MM.1S (cell line): ENCODE measurements at regions not wholly inside any gene's neighbourhood (a gene's known extent, or its start where the extent isn't known, plus 50 kb on each side); places are given as distances from the start of the nearest gene placed in this dataset.

ENCODE experiments used
- DNase-seq: peaks from one replicate; pipeline ENCODE4 v3.0.0-alpha.2; 2015
- H2AFZ ChIP-seq: fragments of 300-600 bp; sonication (generic); 2 replicates; pipeline ENCODE4 v1.6.0; 2016; ENCODE audit warnings: antibody characterized with exemption, low read length
- H3F3A ChIP-seq: fragments of 300-600 bp; sonication (generic); 2 replicates; pipeline ENCODE4 v1.6.1; 2016; ENCODE audit warnings: mild to moderate bottlenecking, antibody characterized with exemption, low read length, moderate library complexity, mixed read lengths; ENCODE audit not compliant: insufficient read depth
- H3K27ac ChIP-seq: fragments of 300-600 bp; sonication (generic); 2 replicates; pipeline ENCODE4 v1.5.1; 2016; ENCODE audit warnings: mild to moderate bottlenecking, low read length
- H3K27me3 ChIP-seq: fragments of 300-600 bp; sonication (generic); replicated peaks from 2 replicates; pipeline ENCODE4 v1.6.0; 2016; ENCODE audit warnings: low read length; ENCODE audit not compliant: insufficient read depth
- H3K36me3 ChIP-seq: fragments of 300-600 bp; sonication (generic); replicated peaks from 2 replicates; pipeline ENCODE4 v1.6.1; 2016; ENCODE audit warnings: mild to moderate bottlenecking, low read length, mixed read lengths; ENCODE audit not compliant: insufficient read depth
- H3K4me1 ChIP-seq: fragments of 300-600 bp; sonication (generic); 2 replicates; pipeline ENCODE4 v1.6.1; 2016; ENCODE audit warnings: low read length, mixed read lengths
- H3K4me2 ChIP-seq: fragments of 300-600 bp; sonication (generic); 2 replicates; pipeline ENCODE4 v1.6.0; 2016; ENCODE audit warnings: low read depth, low read length
- H3K4me3 ChIP-seq: fragments of 300-600 bp; sonication (generic); 2 replicates; pipeline ENCODE4 v1.5.1; 2016; ENCODE audit warnings: low read length, mixed read lengths
- H3K79me2 ChIP-seq: fragments of 300-600 bp; sonication (generic); 2 replicates; pipeline ENCODE4 v1.6.1; 2016; ENCODE audit warnings: mixed run types, low read length, mixed read lengths
- H3K9ac ChIP-seq: fragments of 300-600 bp; sonication (generic); 2 replicates; pipeline ENCODE4 v1.6.1; 2016; ENCODE audit warnings: low read length, mixed read lengths
- H3K9me2 ChIP-seq: fragments of 300-600 bp; sonication (generic); replicated peaks from 2 replicates; pipeline ENCODE4 v1.6.1; 2016; ENCODE audit warnings: mild to moderate bottlenecking, low read length, mixed read lengths; ENCODE audit not compliant: insufficient read depth
- H3K9me3 ChIP-seq: fragments of 300-600 bp; sonication (generic); replicated peaks from 2 replicates; pipeline ENCODE4 v1.6.1; 2016; ENCODE audit warnings: mild to moderate bottlenecking, low read length, mixed read lengths; ENCODE audit not compliant: insufficient read depth
- H4K20me1 ChIP-seq: fragments of 300-600 bp; sonication (generic); 2 replicates; pipeline ENCODE4 v1.6.1; 2016; ENCODE audit warnings: mild to moderate bottlenecking, low read length, moderate library complexity, mixed read lengths; ENCODE audit not compliant: insufficient read depth
- EZH2 ChIP-seq: fragments of 300-600 bp; sonication (generic); optimal IDR thresholded peaks from 2 replicates; pipeline ENCODE3; 2017; ENCODE audit warnings: low read depth, mild to moderate bottlenecking, antibody characterized with exemption, low read length, mixed read lengths
- EZH2phosphoT487 ChIP-seq: fragments of 300-600 bp; sonication (generic); IDR thresholded peaks from 2 replicates; pipeline ENCODE4 v1.6.1; 2018; ENCODE audit warnings: antibody characterized with exemption, low read length
- TF ChIP-seq, protein P1 (sequence below): fragments of 300-600 bp; sonication (generic); IDR thresholded peaks from 2 replicates; pipeline ENCODE4 v1.5.1; 2016; ENCODE audit warnings: antibody characterized with exemption, low read length, mixed read lengths

DNA sequence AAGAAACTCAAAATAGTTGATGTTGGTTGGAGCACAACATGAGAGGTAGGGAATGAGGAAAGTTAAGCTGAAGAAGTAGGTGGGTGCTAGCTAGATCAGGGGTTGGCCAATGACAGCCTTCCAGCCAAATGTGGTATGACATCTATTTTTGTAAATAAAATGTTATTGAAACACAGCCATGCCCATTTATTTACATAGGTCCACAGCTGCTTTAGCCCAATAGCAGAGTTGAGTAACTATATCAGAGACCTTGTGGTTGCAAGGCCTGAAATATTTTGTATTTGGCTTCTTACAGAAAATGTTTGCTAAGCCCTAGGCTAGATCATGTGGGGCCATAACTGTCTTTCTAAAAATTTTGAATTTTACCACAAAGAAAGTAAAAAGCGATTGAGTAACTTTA lies 234.9 kb upstream of the CTSO start:
- no peak overlapping the region for H3K4me2 ChIP-seq
- no peak overlapping the region for H2AFZ ChIP-seq

DNA sequence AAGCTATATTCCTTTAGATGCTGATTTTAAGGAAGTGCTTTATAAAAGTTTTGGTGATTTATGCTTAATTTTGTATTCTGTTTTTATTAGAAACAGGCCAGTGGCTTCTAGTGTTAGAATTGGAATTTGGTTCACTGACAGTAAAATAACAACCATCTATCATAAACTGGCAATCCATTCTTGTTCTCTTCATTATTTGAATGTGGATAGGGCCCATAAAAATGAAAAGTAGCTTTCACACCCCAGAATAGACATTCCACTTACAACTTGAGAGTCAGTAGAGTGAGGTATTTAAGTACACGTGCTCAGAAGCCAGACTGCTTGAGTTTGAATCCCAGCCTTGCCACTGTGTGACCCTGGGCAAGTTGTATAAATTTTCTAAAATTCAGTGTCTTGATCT lies 232.4 kb upstream of the CTSO start:
- Histone ChIP-seq H3K9ac (no peak overlapping the region), H3K9me2 (no peaks in the 10 kb centered on the region), H3K4me1 (no peaks in the 10 kb centered on the region), H2AFZ (no peak overlapping the region), H3K4me3 (no peak overlapping the region), H3K9me3 (no peaks in the 10 kb centered on the region), H3F3A (no peaks in the 10 kb centered on the region), H3K27me3 (no peaks in the 10 kb centered on the region), H3K36me3 (no peaks in the 10 kb centered on the region), H3K79me2 (no peaks in the 10 kb centered on the region), H4K20me1 (no peaks in the 10 kb centered on the region), H3K27ac (no peak overlapping the region), H3K4me2 (no peak overlapping the region)
- TF ChIP-seq, protein P1, sequence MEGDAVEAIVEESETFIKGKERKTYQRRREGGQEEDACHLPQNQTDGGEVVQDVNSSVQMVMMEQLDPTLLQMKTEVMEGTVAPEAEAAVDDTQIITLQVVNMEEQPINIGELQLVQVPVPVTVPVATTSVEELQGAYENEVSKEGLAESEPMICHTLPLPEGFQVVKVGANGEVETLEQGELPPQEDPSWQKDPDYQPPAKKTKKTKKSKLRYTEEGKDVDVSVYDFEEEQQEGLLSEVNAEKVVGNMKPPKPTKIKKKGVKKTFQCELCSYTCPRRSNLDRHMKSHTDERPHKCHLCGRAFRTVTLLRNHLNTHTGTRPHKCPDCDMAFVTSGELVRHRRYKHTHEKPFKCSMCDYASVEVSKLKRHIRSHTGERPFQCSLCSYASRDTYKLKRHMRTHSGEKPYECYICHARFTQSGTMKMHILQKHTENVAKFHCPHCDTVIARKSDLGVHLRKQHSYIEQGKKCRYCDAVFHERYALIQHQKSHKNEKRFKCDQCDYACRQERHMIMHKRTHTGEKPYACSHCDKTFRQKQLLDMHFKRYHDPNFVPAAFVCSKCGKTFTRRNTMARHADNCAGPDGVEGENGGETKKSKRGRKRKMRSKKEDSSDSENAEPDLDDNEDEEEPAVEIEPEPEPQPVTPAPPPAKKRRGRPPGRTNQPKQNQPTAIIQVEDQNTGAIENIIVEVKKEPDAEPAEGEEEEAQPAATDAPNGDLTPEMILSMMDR = no peak
- no peak for TF ChIP-seq EZH2
- TF ChIP-seq EZH2phosphoT487 = no peak
- no peak for DNase-seq

More for the DNA sequence above, 234.9 kb upstream of the CTSO start:
- Histone ChIP-seq H4K20me1 (no peaks in the 10 kb centered on the region), H3K9me2 (no peaks in the 10 kb centered on the region), H3K9me3 (no peaks in the 10 kb centered on the region), H3K36me3 (no peaks in the 10 kb centered on the region), H3F3A (peaks cover 2% of the 10 kb centered on the region; the same call in 1 of the 2 replicates), H3K4me3 (no peak overlapping the region), H3K9ac (no peak overlapping the region), H3K27me3 (no peaks in the 10 kb centered on the region), H3K79me2 (no peaks in the 10 kb centered on the region), H3K27ac (no peak overlapping the region), H3K4me1 (peaks cover 10% of the 10 kb centered on the region)
- DNase-seq = no peak
- TF ChIP-seq EZH2 (no peak), EZH2phosphoT487 (no peak)
- TF ChIP-seq, protein P1 = no peak

DNA sequence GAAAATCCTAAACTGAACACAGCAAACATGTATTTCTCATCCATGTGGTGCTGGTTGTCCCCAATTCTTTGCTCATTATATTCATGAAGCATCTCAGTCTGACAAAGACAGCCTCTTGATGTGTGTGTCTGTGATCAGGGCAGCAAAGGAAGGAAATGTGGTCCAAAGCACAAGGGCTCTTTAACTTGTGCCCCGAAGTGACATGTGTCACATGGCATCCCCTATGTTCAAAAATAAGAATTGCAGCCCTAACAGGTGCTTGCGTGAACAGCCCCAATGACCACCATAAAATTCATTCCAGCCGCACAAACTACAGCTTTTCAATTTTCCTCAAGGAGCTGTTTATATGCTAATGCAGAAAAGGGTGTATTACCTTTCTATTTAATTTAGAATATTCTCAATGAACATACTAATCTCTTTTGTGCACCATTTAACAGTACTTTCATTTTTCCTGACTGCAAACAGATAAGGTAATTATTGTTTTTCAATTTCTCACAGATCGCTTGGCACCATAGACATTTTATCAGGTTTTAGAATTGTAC lies 231.9 kb upstream of the CTSO start:
- Histone ChIP-seq H3K9me2 (no peaks in the 10 kb centered on the region), H3K36me3 (no peaks in the 10 kb centered on the region), H3K79me2 (no peaks in the 10 kb centered on the region), H2AFZ (no peak overlapping the region), H3F3A (no peaks in the 10 kb centered on the region), H3K27ac (no peak overlapping the region), H3K9me3 (no peaks in the 10 kb centered on the region), H3K4me2 (no peak overlapping the region), H3K9ac (no peak overlapping the region), H4K20me1 (no peaks in the 10 kb centered on the region), H3K27me3 (no peaks in the 10 kb centered on the region), H3K4me1 (no peaks in the 10 kb centered on the region), H3K4me3 (no peak overlapping the region)
- no peak for DNase-seq
- TF ChIP-seq EZH2 = no peak

DNA sequence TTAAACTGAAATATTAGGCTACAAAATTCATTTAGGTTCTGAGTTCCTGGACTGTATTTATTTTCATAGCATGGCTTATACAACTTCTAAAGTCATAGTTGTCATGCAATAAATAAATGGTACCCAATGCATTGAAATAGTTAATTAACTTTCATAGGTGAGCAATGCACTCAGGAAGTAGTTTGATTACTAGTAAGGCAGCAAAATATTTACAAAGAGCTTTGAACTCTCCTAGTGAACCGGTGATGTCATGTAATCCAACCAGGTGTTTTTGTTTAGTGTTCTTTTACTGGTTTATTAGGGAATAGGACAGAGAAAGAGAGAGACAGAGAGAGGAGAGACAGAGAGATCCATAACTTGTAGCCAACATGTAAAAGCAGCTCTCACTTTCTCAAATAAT lies 228.6 kb upstream of the CTSO start:
- no peaks in the 10 kb centered on the region for H3K36me3 ChIP-seq
- TF ChIP-seq, protein P1 = no peak
- no peak for TF ChIP-seq EZH2
- TF ChIP-seq EZH2phosphoT487 = no peak
- H2AFZ ChIP-seq = no peak overlapping the region
- no peaks in the 10 kb centered on the region for H3K9me3 ChIP-seq
- H3F3A ChIP-seq = no peaks in the 10 kb centered on the region
- no peak overlapping the region for H3K4me3 ChIP-seq
- H3K79me2 ChIP-seq = no peaks in the 10 kb centered on the region
- H3K4me1 ChIP-seq = no peaks in the 10 kb centered on the region
- DNase-seq = no peak
- no peak overlapping the region for H3K4me2 ChIP-seq
- no peaks in the 10 kb centered on the region for H3K27me3 ChIP-seq
- no peaks in the 10 kb centered on the region for H3K9me2 ChIP-seq
- no peak overlapping the region for H3K9ac ChIP-seq
- H3K27ac ChIP-seq = no peak overlapping the region
- no peaks in the 10 kb centered on the region for H4K20me1 ChIP-seq
